GM19395 (cell line): ENCODE measurements at regions not wholly inside any gene's neighbourhood (a gene's known extent, or its start where the extent isn't known, plus 50 kb on each side); places are given as distances from the start of the nearest gene placed in this dataset.

ENCODE experiments used
- ATAC-seq: cut with Tn5 transposase; IDR thresholded peaks from one replicate; pipeline ENCODE4 v1.9.1; 2021; ENCODE audit warnings: mild to moderate bottlenecking, moderate library complexity; ENCODE audit not compliant: unreplicated experiment

- no peak for ATAC-seq
Observed at GRCh38 chr4:3852309-3852708, 86.1 kb downstream of the ADRA2C start.

- no peak for ATAC-seq
Observed at GRCh38 chr4:3852711-3853110, 86.5 kb downstream of the ADRA2C start.

DNA sequence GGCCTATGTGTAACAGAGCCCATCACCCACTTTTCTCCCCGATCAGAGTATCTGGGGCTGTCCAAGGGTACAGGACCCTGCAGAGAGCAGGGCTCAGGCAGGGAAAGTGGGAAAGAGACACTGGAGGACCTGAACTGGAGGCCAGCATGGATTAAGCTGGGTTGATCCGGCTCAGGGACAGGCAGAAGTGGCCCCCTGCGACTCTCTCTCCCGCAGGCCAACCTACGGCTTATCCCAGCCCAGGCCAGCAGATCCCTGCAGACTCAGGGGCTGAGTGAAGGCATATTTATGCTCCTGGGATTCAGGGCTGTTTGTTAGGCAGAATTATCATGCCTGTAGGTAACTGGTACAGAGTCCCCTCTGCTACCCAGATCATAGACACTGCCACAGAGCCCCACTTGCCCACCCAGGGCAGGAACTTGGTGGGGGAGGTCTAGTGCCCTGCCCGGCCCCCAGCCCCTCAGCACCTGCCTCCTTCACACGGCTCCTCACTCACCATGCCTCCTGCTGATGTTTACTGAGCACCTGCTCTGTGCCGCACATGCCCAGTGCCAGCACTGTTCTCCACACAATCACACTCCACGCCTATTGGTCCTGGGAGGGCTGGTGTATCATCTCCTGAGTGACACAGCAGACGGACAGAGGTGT is 87.3 kb downstream of the ADRA2C start:
- no peak for ATAC-seq

DNA sequence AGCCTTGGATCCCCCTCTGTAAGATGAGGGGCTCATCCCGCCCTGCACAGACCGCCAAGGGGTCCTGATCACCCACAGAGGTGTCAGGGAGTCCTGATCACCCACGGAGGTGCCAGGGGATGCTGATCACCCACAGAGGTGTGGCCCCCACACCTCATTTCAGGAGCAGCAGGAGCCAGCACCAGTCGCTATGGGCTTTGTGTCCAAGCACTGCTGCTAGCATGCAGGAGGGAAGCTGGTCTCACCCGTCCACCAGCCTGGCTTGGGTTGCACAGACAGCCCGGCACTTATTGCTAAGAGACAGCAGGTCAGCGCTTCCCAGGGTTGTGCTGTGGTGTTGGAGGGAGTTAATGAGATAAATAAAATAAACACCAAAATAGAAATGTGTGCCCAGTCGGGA is 88.5 kb downstream of the ADRA2C start:
- no peak for ATAC-seq

DNA sequence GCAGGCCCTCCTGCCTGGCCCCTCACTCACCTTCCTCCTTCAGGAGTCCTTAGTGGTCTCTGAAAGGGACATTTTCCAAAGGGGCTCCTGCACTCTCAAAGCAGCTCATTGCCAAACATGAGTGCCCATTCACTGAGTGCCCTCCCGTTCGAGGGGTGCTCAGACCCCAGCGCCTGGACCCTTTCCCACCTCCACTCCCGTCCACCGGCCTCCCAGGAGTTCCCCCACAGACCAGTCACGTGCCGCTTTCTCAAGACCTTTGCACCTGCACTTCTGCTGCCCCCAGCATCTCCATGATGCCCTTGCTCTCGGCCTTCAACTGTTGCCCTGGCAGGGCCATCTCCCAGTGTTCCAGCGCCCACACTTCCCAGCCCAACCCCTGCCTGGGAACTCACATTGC is 89.5 kb downstream of the ADRA2C start:
- no peak for ATAC-seq

DNA sequence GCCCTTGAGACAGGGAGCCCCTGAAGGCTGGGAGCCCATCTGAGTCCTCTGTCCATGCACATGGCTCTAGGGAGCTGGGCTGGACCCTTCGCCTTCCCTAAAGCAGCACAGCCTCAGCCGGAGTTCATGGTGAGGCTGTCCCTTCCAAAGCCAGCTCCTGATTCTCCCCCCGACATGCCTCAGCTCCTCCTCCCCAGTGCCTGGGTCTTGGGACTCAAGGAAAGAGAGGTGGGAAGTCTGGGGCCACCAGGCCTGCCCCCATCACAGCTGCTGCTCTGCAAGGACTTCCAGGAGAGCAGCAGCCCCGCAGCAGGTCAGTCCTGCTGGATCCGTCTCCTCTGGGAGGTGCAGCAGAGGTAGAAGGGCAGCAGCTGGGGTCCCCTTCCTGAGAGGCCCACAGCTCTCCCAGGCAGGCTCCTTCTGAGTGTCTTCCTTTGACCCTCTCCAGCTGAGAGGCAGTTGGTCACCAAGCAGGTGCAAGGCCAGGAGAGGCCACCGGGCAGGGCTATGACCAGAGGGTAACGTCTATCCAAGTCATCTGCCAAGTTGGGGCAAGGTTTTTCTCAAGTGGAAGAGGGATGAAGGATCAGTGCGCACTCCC is 90.5 kb downstream of the ADRA2C start:
- no peak for ATAC-seq

GRCh38 chr4:3857269-3857926 is 91.2 kb downstream of the ADRA2C start:
- no peak for ATAC-seq

- no peak for ATAC-seq
Observed at GRCh38 chr4:3858046-3858730, 92.0 kb downstream of the ADRA2C start.

GRCh38 chr4:3858765-3859388 is 92.7 kb downstream of the ADRA2C start:
- no peak for ATAC-seq

DNA sequence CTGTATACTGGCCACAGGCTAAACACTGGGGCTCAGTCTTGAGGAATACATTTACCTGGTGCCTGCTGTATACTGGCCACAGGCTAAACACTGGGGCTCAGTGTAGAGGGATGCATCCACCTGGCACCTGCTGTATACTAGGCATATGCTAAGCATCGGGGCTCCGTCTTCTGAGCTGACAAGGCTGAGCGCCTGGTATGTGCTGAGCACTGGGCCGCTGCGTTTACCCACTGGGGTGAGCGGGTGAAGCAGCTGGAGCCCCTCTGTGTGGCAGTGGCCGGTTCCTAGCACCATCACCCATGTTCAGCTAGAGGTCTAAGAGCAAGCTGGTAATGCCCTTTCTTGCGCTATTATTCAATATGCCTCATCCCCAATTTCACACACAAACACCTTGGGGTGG is 93.4 kb downstream of the ADRA2C start:
- ATAC-seq = no peak

DNA sequence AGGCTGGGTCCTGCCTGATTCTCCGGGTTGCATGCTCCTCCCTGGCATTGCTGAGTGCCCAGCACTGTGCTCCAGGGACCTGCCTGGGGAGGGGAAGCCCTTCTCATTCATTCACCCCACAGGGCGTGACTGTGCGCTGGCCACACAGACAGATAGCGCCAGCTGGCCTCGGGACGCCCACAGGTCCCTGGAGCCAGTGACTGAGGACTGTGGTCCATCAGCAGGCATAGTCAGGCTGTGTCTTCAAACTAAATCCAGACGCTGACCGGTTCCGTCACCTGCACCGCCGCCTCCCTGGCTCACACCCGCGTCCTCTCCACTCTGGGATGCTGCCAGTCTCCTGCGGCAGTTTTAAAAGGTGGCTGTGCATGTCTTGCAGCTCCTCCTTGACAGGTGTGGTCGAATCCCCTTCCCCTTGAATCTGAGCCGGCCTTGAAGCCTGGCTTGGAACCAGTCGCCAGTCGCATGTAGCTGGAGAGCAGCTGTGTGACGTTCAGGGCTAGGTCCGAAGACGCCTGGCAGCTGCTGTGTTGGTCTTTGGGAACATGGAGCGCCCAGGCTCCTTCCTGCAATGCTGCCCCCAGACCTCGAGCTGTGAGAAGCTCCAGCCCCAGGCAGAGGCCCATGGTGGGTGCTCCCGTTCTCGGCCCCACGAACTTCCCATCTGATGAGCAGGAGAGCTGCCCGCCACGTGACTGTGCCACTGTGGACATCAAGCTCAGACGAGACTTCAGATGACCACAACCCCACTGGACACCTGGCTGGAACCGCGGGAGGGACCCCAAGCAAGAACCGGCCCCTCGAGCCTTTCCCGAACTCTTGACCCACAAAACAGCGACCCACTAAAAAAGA is 94.1 kb downstream of the ADRA2C start:
- ATAC-seq = no peak

DNA sequence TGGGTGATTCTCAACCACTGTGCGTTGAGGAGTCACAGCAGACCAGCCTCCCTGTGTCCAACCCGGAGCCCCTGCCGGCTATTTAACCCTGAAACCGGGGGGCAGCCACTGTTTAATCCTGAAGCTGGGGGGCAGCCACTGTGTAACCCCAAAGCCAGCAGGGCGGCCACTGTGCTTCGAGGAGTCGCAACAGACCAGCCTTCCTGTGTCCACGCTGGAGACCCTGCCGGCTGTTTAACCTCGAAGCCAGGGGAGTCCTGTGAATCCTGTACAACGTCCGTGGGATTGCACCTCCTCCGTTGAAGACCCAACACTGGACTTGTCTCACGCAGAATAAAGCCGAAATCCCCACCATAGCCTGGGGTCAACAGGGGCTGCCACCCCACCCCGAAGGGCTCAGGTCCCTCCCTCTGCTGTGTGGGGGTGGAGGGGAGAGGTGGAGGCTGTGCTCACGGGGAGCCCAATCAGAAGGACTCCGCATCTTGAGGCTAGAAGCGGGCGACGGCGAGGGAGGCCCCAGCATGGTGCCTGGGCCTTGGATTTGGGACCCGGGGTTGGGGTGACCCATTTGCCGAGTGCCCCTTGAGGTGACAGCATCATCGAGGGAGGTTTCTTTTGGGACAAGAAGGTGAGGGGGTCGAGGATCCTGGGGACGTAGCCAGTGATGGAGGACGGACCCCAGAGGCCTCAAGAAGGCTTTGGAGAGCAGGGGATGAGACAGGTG is 94.9 kb downstream of the ADRA2C start:
- no peak for ATAC-seq

DNA sequence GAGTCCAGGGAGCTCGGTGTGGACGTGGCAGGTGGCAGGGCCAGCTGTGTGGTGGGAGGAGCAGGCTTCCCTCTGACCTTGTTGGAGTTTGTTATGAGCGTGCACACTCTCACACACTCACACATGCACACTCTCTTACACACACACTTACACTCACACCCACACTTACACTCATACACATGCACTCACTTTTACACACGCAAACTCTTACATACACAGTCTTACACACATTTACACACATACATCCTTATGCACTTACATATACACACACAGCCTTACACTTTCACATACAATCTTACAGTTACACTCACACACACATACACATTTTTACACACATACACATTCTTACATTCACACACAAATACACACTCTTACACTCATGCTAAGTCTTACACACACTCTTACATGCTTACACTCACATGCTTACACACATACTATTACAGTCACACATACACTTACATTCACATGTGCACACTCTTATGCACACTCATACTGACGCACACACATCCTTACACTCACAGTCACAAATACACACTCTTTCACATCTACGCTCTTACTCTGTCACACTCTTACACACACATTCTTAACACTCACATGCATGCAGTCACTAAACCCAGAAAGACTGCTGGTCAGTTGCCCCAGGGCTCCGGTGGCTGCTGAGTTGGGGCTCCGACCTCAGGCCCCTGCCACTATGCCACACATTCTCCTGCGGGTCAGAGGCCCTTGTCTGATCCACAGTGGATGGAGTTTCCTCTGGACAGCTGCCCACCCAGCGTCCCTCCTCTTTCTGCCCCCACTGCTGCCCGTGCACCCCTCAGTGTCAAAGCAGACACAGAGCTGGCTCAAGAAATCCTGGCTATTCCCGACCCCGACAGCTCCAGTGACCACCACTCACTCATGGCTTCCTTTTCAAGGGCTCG is 95.8 kb downstream of the ADRA2C start:
- no peak for ATAC-seq

- no peak for ATAC-seq
Observed at GRCh38 chr4:3862640-3863420, 96.6 kb downstream of the ADRA2C start.

GRCh38 chr4:3863841-3864741 is 97.9 kb downstream of the ADRA2C start:
- no peak for ATAC-seq

DNA sequence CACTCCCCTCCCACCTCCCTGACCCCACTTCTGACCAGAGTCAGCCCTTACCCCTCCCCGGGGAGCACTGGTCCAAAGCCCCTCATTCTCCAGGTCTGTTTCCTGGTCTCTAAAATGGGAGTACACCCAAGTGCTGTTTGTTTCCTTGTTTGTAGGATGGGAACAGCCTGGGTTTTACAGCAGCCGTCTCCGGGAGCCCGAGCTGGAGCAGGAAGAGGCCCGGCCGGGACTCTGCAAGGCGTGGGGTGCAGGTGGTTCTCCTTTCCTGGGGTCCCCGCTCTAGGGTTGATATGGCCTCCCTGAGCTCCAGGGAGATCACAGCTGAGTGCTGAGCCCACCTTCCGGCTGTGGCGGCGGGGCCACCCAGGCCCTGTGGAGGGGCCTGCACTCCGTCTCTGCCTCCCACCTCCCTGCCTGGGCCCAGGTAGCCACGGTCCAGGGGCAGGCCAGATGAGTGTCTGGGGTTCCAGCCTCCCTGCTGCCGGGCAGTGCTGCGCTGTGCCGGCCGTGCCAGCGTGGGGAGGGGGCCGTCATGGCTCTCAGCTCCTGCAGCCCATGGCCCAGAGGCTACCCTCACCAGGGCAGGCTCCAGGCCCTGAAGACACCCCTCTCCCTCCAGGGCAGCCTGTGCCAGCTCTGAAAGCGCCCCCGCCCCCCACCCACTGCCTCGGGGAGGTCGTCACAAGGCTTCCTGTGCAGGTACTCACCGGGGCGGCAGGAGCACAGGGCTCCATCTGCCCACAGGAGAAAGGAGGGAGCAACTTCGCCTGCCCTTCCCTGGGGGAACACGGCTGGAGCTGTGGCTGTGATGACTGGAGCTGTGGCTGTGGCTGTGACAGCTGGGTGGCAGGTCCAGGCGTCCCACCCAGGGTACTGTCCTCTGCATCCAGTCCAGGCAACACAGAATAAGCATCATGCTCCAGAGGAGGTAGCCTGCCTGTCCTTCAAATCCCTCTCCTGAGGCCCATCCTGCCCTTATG is 98.8 kb downstream of the ADRA2C start:
- ATAC-seq = no peak
